ENCODE measurements at regions not wholly inside any gene's neighbourhood (a gene's known extent, or its start where the extent isn't known, plus 50 kb on each side); places are given as distances from the start of the nearest gene placed in this dataset.
"Not testable (repeated sequence)": the region's sequence is repeated elsewhere in the genome, so short reads cannot be mapped to it uniquely, and the experiment has no call there.

- DNase-seq; intact Hi-C loops (cut with DNase I): not testable (repeated sequence)
These were observed 726.9 kb upstream of the TMEFF2 start for GRCh38 chr2:192921631-192922030.

GRCh38 chr2:192901446-192901845, 706.7 kb upstream of the TMEFF2 start:
- no peak for DNase-seq

GRCh38 chr2:192899466-192899865, 704.7 kb upstream of the TMEFF2 start:
- intact Hi-C loops (cut with DNase I) = no loop called here
- DNase-seq = no peak

More at GRCh38 chr2:192901446-192901845, 706.7 kb upstream of the TMEFF2 start:
- intact Hi-C loops (cut with DNase I) = no loop called here

- intact Hi-C loops (cut with DNase I) = not testable (repeated sequence)
- DNase-seq = peak in 3 of 10 donors; percentile 51 to 80 (median 67)
These were observed 699.2 kb upstream of the TMEFF2 start for GRCh38 chr2:192893976-192894375.

GRCh38 chr2:192888109-192888508, 693.4 kb upstream of the TMEFF2 start:
- DNase-seq = no peak
- intact Hi-C loops (cut with DNase I) = no loop called here

- intact Hi-C loops (cut with DNase I) = no loop called here
- no peak for DNase-seq
These were observed 692.6 kb upstream of the TMEFF2 start for GRCh38 chr2:192887337-192887736.

GRCh38 chr2:192886636-192887035, 691.9 kb upstream of the TMEFF2 start:
- no peak for DNase-seq
- intact Hi-C loops (cut with DNase I) = no loop called here

- intact Hi-C loops (cut with DNase I) = no loop called here
- DNase-seq = no peak
These were observed 690.9 kb upstream of the TMEFF2 start for GRCh38 chr2:192885569-192886160.

- intact Hi-C loops (cut with DNase I) = no loop called here
- DNase-seq = no peak
These were observed 682.4 kb upstream of the TMEFF2 start for GRCh38 chr2:192877159-192877558.

GRCh38 chr2:192876698-192877097, 682.0 kb upstream of the TMEFF2 start:
- no peak for DNase-seq
- intact Hi-C loops (cut with DNase I) = no loop called here

- no peak for DNase-seq
- intact Hi-C loops (cut with DNase I) = no loop called here
These were observed 660.0 kb upstream of the TMEFF2 start for GRCh38 chr2:192854706-192855105.

GRCh38 chr2:192854031-192854430, 659.3 kb upstream of the TMEFF2 start:
- intact Hi-C loops (cut with DNase I) = no loop called here
- no peak for DNase-seq

GRCh38 chr2:192828947-192829346, 634.2 kb upstream of the TMEFF2 start:
- intact Hi-C loops (cut with DNase I) = no loop called here
- peak in 4 of 10 donors; percentile 27 to 83 (median 68) for DNase-seq

- DNase-seq = peak in 2 of 10 donors; percentile 33 to 74
- intact Hi-C loops (cut with DNase I) = no loop called here
These were observed 633.4 kb upstream of the TMEFF2 start for GRCh38 chr2:192828175-192828574.

GRCh38 chr2:192827735-192828134, 633.0 kb upstream of the TMEFF2 start:
- DNase-seq = peak in 3 of 10 donors; percentile 37 to 72 (median 65)

GRCh38 chr2:192814376-192814775, 619.6 kb upstream of the TMEFF2 start:
- DNase-seq = no peak
- intact Hi-C loops (cut with DNase I) = no loop called here

More at GRCh38 chr2:192827735-192828134, 633.0 kb upstream of the TMEFF2 start:
- intact Hi-C loops (cut with DNase I) = no loop called here

- DNase-seq = no peak
- intact Hi-C loops (cut with DNase I) = no loop called here
These were observed 618.6 kb upstream of the TMEFF2 start for GRCh38 chr2:192813341-192813740.

- DNase-seq = no peak
- intact Hi-C loops (cut with DNase I) = no loop called here
These were observed 614.4 kb upstream of the TMEFF2 start for GRCh38 chr2:192809173-192809572.

- intact Hi-C loops (cut with DNase I) = no loop called here
- no peak for DNase-seq
These were observed 588.9 kb upstream of the TMEFF2 start for GRCh38 chr2:192783643-192784042.

- intact Hi-C loops (cut with DNase I) = no loop called here
- no peak for DNase-seq
These were observed 580.9 kb upstream of the TMEFF2 start for GRCh38 chr2:192775459-192776262.

GRCh38 chr2:192775011-192775410, 580.3 kb upstream of the TMEFF2 start:
- intact Hi-C loops (cut with DNase I) = no loop called here
- DNase-seq = no peak

GRCh38 chr2:192773044-192773443, 578.3 kb upstream of the TMEFF2 start:
- DNase-seq = no peak

More at GRCh38 chr2:192773044-192773443, 578.3 kb upstream of the TMEFF2 start:
- intact Hi-C loops (cut with DNase I) = no loop called here
